H1 (cell line): ENCODE measurements at regions not wholly inside any gene's neighbourhood (a gene's known extent, or its start where the extent isn't known, plus 50 kb on each side); places are given as distances from the start of the nearest gene placed in this dataset.

Source experiments
- CEBPB ChIP-seq: IDR thresholded peaks from 2 replicates; pipeline ENCODE4 v1.6.1; 2012; ENCODE audit warnings: low read depth, low read length
- CTCF ChIP-seq, 3 experiments: IDR thresholded peaks; 1 replicate in 2 of 3; 2 replicates in 1 of 3; pipeline versions ENCODE4 v1.5.1 to v1.6.1; 2011; ENCODE audit warnings: low read length in 3 of 3, mild to moderate bottlenecking in 3 of 3, inconsistent platforms in 2 of 3, low read depth in 1 of 3, moderate library complexity in 1 of 3; ENCODE audit not compliant: insufficient read depth in 1 of 3; ENCODE audit errors: control extremely low read depth in 1 of 3
- KDM1A ChIP-seq: fragments of 200-600, 300-600 bp; sonication (generic); IDR thresholded peaks from 2 replicates; pipeline ENCODE4 v1.7.1; 2016; ENCODE audit warnings: mild to moderate bottlenecking, low read length, borderline replicate concordance
- RFX5 ChIP-seq: IDR thresholded peaks from 2 replicates; pipeline ENCODE4 v1.6.1; 2011; ENCODE audit warnings: low read depth, low read length, improper control_type of control experiment, borderline replicate concordance

- TF ChIP-seq CTCF (IDR thresholded peaks at IDR 0.05; ENCODE audit: control extremely low read depth in 1 of 3, insufficient read depth in 1 of 3, low read depth in 1 of 3, low read length in 3 of 3) (no peak), RFX5 (no peak), CEBPB (no peak), KDM1A (no peak)
These were observed 157.4 kb downstream of the KLHL28 start (continued) for GRCh38 chr14:44804391-44804790.
